ENCODE measurements at regions not wholly inside any gene's neighbourhood (a gene's known extent, or its start where the extent isn't known, plus 50 kb on each side); places are given as distances from the start of the nearest gene placed in this dataset.
A peak's percentile ranks its signal among the peaks of the same experiment; 100 is the strongest.

- Histone ChIP-seq H2BK120ac (ENCODE audit: low read depth, low read length, poor library complexity, severe bottlenecking) (no peak overlapping the region), H3K14ac (ENCODE audit: insufficient read depth, low read length) (no peak overlapping the region), H3K9ac (ENCODE audit: extremely low read depth, insufficient read length, low read length) (no peak overlapping the region), H2BK5ac (ENCODE audit: insufficient read length, low read length) (no peak overlapping the region), H4K91ac (ENCODE audit: insufficient read length, low read depth, low read length) (no peak overlapping the region), H2AFZ (ENCODE audit: low read length) (no peak overlapping the region), H3K56ac (ENCODE audit: insufficient read length, low read depth, low read length) (no peak overlapping the region), H3K23ac (ENCODE audit: insufficient read length, low read depth, low read length) (no peak overlapping the region), H4K8ac (replicated peaks; ENCODE audit: insufficient read length, low read depth, low read length) (no peak overlapping the region), H3K27ac (ENCODE audit: insufficient read length, low read depth, low read length) (no peak overlapping the region), H3K4ac (ENCODE audit: low read depth, low read length) (no peak overlapping the region), H3K27me3 (ENCODE audit: insufficient read depth, low read length) (no peaks in the 10 kb centered on the region), H3K23me2 (ENCODE audit: insufficient read length, low read depth, low read length, poor library complexity, severe bottlenecking) (no peaks in the 10 kb centered on the region), H3K9me3 (ENCODE audit: control insufficient read depth, low read depth, low read length) (no peaks in the 10 kb centered on the region), H3K79me1 (ENCODE audit: insufficient read depth, low read depth, low read length, poor library complexity, severe bottlenecking) (no peaks in the 10 kb centered on the region), H3T11ph (ENCODE audit: low read length) (no peak overlapping the region), H3K79me2 (ENCODE audit: insufficient read depth, low read length) (no peaks in the 10 kb centered on the region), H2BK20ac (ENCODE audit: low read depth, low read length, poor library complexity, severe bottlenecking) (no peak overlapping the region), H4K5ac (ENCODE audit: insufficient read length, low read depth, low read length) (no peak overlapping the region), H3K4me1 (ENCODE audit: insufficient read depth, low read length) (peaks cover 8% of the 10 kb centered on the region), H2BK12ac (ENCODE audit: insufficient read length, low read depth, low read length) (no peak overlapping the region), H3K4me2 (ENCODE audit: insufficient read depth, insufficient read length, low read length) (no peak overlapping the region), H2AK5ac (ENCODE audit: insufficient read length, low read length) (no peak overlapping the region), H4K20me1 (ENCODE audit: control insufficient read depth, insufficient read depth, insufficient read length) (no peaks in the 10 kb centered on the region), H2BK15ac (ENCODE audit: low read depth, low read length) (no peak overlapping the region), H3K18ac (ENCODE audit: insufficient read length, low read depth, low read length) (no peak overlapping the region)
- peak; percentile 82 for TF ChIP-seq CTCF (conservative IDR thresholded peaks at IDR 0.05)
- Mint-ChIP-seq H3K4me1 (peaks cover 58 to 66% of the 10 kb centered on the region in 2 experiments), H3K27ac (peak overlapping the region in 2 of 3 experiments; percentile 72 to 82; a peak in 2 of 7 replicates), H3K4me3 (no peak overlapping the region), H3K27me3 (ENCODE audit: low read depth) (no peaks in the 10 kb centered on the region), H3K36me3 (ENCODE audit: insufficient read depth in 1 of 3, low read depth in 3 of 3) (no peaks in the 10 kb centered on the region), H3K9me3 (no peaks in the 10 kb centered on the region; a peak in 1 of 5 replicates)
- WGBS (ENCODE audit: extremely low coverage, insufficient read length, low lambda C conversion rate), result no CpG with 5 or more reads among the region's 3 CpGs
- DNase-seq, result no peak
Observed at GRCh38 chr12:29073631-29074239, 75.3 kb upstream of the FAR2 start.

Measured in H9 (cell line).